Fibroblast of pulmonary artery (primary cell): ENCODE measurements at regions not wholly inside any gene's neighbourhood (a gene's known extent, or its start where the extent isn't known, plus 50 kb on each side); places are given as distances from the start of the nearest gene placed in this dataset.

Experiments used
- DNase-seq: peaks from one replicate; pipeline ENCODE4 v3.0.0-alpha.2; 2010; ENCODE audit warnings: low read depth
- H3K4me3 ChIP-seq: replicated peaks from 2 replicates; pipeline ENCODE4 v1.5.1; 2011; ENCODE audit warnings: low read depth, mild to moderate bottlenecking, control low read depth, low read length, moderate library complexity
- TF ChIP-seq, protein P1 (sequence below): IDR thresholded peaks from 2 replicates; pipeline ENCODE4 v1.5.1; 2011; ENCODE audit warnings: mild to moderate bottlenecking, control low read depth, low read length, inconsistent platforms; ENCODE audit errors: missing control alignments

DNA sequence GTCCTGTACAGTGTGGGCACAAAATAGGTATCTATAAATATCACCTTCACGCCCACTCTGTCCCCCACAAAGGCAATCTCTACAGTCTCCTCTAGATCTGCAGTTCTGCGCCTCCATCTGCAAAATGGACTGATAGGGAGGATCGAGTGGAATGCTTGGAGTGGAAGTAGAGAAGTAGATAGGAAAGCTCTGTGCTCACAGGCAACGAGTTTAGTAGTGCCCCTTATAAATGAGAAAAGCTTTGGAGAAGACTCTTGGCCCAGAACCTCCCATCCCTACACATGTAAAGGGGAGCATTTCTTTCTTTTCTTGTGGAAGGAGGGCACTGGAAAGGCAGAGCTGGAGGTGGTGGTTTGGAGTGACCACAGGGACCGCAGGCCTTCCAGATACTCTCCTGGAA, 88.5 kb downstream of the ZNF621 start:
- no peak for DNase-seq
- TF ChIP-seq, protein P1, sequence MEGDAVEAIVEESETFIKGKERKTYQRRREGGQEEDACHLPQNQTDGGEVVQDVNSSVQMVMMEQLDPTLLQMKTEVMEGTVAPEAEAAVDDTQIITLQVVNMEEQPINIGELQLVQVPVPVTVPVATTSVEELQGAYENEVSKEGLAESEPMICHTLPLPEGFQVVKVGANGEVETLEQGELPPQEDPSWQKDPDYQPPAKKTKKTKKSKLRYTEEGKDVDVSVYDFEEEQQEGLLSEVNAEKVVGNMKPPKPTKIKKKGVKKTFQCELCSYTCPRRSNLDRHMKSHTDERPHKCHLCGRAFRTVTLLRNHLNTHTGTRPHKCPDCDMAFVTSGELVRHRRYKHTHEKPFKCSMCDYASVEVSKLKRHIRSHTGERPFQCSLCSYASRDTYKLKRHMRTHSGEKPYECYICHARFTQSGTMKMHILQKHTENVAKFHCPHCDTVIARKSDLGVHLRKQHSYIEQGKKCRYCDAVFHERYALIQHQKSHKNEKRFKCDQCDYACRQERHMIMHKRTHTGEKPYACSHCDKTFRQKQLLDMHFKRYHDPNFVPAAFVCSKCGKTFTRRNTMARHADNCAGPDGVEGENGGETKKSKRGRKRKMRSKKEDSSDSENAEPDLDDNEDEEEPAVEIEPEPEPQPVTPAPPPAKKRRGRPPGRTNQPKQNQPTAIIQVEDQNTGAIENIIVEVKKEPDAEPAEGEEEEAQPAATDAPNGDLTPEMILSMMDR = no peak
- H3K4me3 ChIP-seq = no peak overlapping the region

DNA sequence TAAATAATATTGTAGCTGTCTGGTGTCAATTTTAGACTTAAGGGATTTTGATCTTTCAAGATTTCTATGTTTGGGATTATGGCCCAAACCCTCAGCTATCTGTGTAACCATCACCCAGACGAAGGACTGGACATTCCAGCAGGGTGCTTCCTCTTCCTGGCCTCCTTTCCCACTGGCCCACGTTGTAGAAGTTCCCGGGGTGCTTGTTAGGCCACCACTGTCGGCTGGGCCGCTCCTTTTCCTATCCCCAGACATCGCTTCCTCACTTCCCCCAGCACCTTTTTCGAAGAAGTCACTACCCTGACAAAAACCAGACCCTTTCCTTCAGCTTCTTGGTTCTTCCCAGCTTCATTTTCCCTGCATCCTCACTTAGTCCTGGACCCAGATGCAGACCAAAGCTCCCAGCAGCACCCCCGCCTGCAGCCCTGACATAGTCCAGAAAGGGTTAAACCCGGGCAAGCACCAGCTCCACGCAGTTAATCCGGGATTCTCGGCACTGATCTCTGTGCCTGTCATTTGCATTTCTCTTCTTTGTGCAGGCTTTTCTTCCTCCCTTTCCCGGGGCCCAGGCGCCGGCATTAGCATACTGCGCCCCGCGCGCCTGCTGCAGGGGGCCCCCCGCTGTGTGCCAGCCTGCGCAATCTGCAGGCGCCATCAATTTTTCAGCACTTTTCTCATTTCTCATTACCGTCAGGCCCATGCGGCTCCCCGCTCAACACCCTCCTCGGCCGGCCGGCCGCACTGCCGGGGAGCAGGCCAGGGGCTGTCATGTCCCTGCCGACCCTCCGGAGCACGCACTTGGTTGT, 90.6 kb downstream of the ZNF621 start:
- no peak overlapping the region for H3K4me3 ChIP-seq
- no peak for DNase-seq
- TF ChIP-seq, protein P1 = no peak

GRCh38 chr3:40615918-40616819, 91.4 kb downstream of the ZNF621 start:
- TF ChIP-seq, protein P1 = no peak
- no peak for DNase-seq
- no peak overlapping the region for H3K4me3 ChIP-seq

- H3K4me3 ChIP-seq = no peak overlapping the region
- DNase-seq = no peak
- TF ChIP-seq, protein P1 = no peak
These were observed 92.3 kb downstream of the ZNF621 start for GRCh38 chr3:40617084-40617483.

- TF ChIP-seq, protein P1 = no peak
- DNase-seq = no peak
- no peak overlapping the region for H3K4me3 ChIP-seq
These were observed 93.4 kb downstream of the ZNF621 start for GRCh38 chr3:40618158-40618557.

DNA sequence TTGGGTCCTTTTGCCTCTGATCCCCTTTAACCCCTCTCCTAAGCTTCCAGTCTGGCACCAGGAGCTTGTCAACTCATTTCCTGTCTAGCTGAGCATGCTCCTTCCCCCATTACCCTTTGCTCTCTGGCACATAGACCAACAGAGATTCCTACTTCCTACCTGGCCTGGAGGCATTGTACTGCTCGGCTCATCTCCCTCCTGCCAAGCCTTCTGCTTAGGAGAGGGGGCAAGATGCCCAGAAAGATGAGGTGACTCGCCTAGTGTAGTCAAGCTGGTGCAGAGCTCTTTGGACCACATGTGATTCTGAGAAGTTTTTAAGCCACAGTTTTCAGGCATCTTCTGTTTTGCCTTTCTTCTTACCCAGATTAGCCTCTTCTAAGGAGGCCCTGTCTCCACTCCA, 95.4 kb downstream of the ZNF621 start:
- TF ChIP-seq, protein P1 = no peak
- no peak for DNase-seq
- H3K4me3 ChIP-seq = no peak overlapping the region
